Transverse colon (tissue), 4 donors: ENCODE measurements at regions not wholly inside any gene's neighbourhood (a gene's known extent, or its start where the extent isn't known, plus 50 kb on each side); places are given as distances from the start of the nearest gene placed in this dataset.

Experiments used
- CTCF ChIP-seq, 5 experiments: fragments of 200-600 bp in 3 of 5; fragments of 450-650 bp in 2 of 5; sonication (generic) in 3 of 5; IDR thresholded peaks; 1 replicate in 2 of 5; 2 replicates in 3 of 5; pipeline ENCODE4 v1.5.1; 2016 to 2017; ENCODE audit warnings: antibody characterized with exemption in 5 of 5, inconsistent platforms in 3 of 5, mild to moderate bottlenecking in 2 of 5, moderate library complexity in 1 of 5
- EP300 ChIP-seq: sonication (generic); formaldehyde crosslinking; IDR thresholded peaks from one replicate; pipeline ENCODE4 v1.6.1; 2017; ENCODE audit warnings: antibody characterized with exemption, low read depth
- POLR2A ChIP-seq: fragments of 450-650 bp; IDR thresholded peaks from one replicate; pipeline ENCODE4 v1.6.1; 2016; ENCODE audit warnings: antibody characterized with exemption, mild to moderate bottlenecking, moderate library complexity
- POLR2AphosphoS5 ChIP-seq, 3 donors: sonication (generic); formaldehyde crosslinking; IDR thresholded peaks; one replicate each; pipeline ENCODE4 v1.6.1; 2016; ENCODE audit warnings: antibody characterized with exemption in 3 of 3

GRCh38 chr14:78023112-78023511 lies 147.1 kb upstream of the NRXN3 start:
- TF ChIP-seq CTCF (IDR thresholded peaks at IDR 0.05) (no peak), POLR2A (no peak), EP300 (no peak), POLR2AphosphoS5 (IDR thresholded peaks at IDR 0.05) (no peak)
